Right lobe of liver (tissue), 6 donors: ENCODE measurements at regions not wholly inside any gene's neighbourhood (a gene's known extent, or its start where the extent isn't known, plus 50 kb on each side); places are given as distances from the start of the nearest gene placed in this dataset.

Source experiments
- ATAC-seq, 4 donors: fragments of 200-7000 bp; cut with Tn5 transposase; one replicate each; pipeline ENCODE4 v1.9.1; 2020; ENCODE audit warnings: mild to moderate bottlenecking in 4 of 4, moderate library complexity in 4 of 4
- DNase-seq, 3 donors: peaks; one replicate each; pipeline ENCODE4 v3.0.0-alpha.2; 2020
- H3K27ac ChIP-seq, 3 donors: fragments of 200-600 bp; one replicate each; pipeline ENCODE4 v1.8.0; 2022
- H3K27me3 ChIP-seq, 2 donors: fragments of 200-600 bp; one replicate each; pipeline ENCODE4 v1.8.0; 2022
- H3K36me3 ChIP-seq, 4 donors: fragments of 200-600 bp; sonication (generic) in 1 of 4; one replicate each; pipeline versions ENCODE4 v1.5.1 to v1.8.0; 2017 to 2022; ENCODE audit warnings: control low read depth in 1 of 4
- H3K4me1 ChIP-seq, 4 donors: fragments of 200-600 bp; sonication (generic) in 1 of 4; one replicate each; pipeline versions ENCODE4 v1.5.1 to v1.8.0; 2017 to 2022; ENCODE audit warnings: control low read depth in 1 of 4
- H3K4me3 ChIP-seq, 3 donors: fragments of 200-600 bp; one replicate each; pipeline ENCODE4 v1.8.0; 2022
- H3K9me3 ChIP-seq, 4 donors: fragments of 200-600 bp; sonication (generic) in 1 of 4; one replicate each; pipeline versions ENCODE4 v1.5.1 to v1.8.0; 2017 to 2022; ENCODE audit warnings: control low read depth in 1 of 4
- POLR2A ChIP-seq: fragments of 450-650 bp; IDR thresholded peaks from one replicate; pipeline ENCODE4 v1.6.1; 2017; ENCODE audit warnings: antibody characterized with exemption, mild to moderate bottlenecking
- WGBS: methylation state at CpG from one replicate; pipeline ENCODE4 v1.1.6; 2018; ENCODE audit warnings: low coverage, low lambda C conversion rate; ENCODE audit not compliant: insufficient coverage; ENCODE audit errors: missing lambda C conversion rate; 5-methylcytosine and 5-hydroxymethylcytosine counted together
- intact Hi-C, 2 donors: fragments of 100-400 bp; cut with DNase I; formaldehyde crosslinking; loops; one replicate each; pipeline versions ENCODE4 v1.11.2 to v1.14.1; 2022
- TF ChIP-seq, protein P1 (sequence below), 4 donors: fragments of 200-600 bp in 3 of 4; fragments of 450-650 bp in 1 of 4; IDR thresholded peaks; one replicate each; pipeline versions ENCODE4 v1.5.1 to v1.8.0; 2016 to 2022; ENCODE audit warnings: antibody characterized with exemption in 4 of 4, mild to moderate bottlenecking in 2 of 4
- donor health status: DM: no; HTN: yes; CAD: no.
- donor health status: DM: no; HTN: no; CAD: no.
- donor health status: DM: no; HTN: no; CAD: no.
- donor health status: DM: no; HTN: yes; CAD: no.
- donor health status: DM: no; HTN: yes; CAD: no.

DNA sequence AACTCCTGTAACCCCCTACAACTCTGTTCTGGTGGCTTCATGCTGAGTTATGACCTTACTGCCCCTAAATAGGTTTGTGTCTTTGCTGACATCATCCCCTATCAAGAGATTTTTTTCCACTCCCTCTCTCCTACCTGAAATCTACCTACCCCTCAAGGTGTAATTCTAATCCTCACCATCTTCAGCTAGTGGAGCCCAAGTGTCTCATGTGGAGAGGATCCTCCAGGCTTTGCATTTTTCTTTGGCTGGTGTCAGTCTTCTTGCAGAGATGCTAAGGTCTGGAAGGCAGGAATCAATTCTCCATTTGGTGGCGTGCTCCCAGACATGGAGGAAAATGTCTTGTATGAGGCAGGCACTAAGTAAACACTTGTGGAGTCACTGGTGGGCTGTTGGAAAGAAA, 74.8 kb upstream of the PRMT8 start:
- 83% methylated on average over 1 of the region's 1 CpG for whole genome bisulfite sequencing
- TF ChIP-seq, protein P1, sequence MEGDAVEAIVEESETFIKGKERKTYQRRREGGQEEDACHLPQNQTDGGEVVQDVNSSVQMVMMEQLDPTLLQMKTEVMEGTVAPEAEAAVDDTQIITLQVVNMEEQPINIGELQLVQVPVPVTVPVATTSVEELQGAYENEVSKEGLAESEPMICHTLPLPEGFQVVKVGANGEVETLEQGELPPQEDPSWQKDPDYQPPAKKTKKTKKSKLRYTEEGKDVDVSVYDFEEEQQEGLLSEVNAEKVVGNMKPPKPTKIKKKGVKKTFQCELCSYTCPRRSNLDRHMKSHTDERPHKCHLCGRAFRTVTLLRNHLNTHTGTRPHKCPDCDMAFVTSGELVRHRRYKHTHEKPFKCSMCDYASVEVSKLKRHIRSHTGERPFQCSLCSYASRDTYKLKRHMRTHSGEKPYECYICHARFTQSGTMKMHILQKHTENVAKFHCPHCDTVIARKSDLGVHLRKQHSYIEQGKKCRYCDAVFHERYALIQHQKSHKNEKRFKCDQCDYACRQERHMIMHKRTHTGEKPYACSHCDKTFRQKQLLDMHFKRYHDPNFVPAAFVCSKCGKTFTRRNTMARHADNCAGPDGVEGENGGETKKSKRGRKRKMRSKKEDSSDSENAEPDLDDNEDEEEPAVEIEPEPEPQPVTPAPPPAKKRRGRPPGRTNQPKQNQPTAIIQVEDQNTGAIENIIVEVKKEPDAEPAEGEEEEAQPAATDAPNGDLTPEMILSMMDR (IDR thresholded peaks at IDR 0.05), result no peak
- TF ChIP-seq POLR2A, result no peak

GRCh38 chr12:3416670-3417069, 74.3 kb upstream of the PRMT8 start:
- no peak overlapping the region for H3K27ac ChIP-seq
- no peak for TF ChIP-seq POLR2A
- TF ChIP-seq, protein P1 (IDR thresholded peaks at IDR 0.05), result no peak
- intact Hi-C loops, result no loop called here
- DNase-seq, result no peak
- H3K36me3 ChIP-seq, result no peaks in the 10 kb centered on the region
- H3K4me3 ChIP-seq, result no peak overlapping the region
- ATAC-seq, result no peak
- no peaks in the 10 kb centered on the region for H3K9me3 ChIP-seq
- H3K4me1 ChIP-seq, result no peaks in the 10 kb centered on the region
- WGBS, result 100% methylated on average over 1 of the region's 1 CpG
- no peaks in the 10 kb centered on the region for H3K27me3 ChIP-seq

More for the DNA sequence above, 74.8 kb upstream of the PRMT8 start:
- Histone ChIP-seq H3K36me3 (no peaks in the 10 kb centered on the region), H3K27me3 (no peaks in the 10 kb centered on the region), H3K4me1 (no peaks in the 10 kb centered on the region), H3K9me3 (no peaks in the 10 kb centered on the region), H3K27ac (no peak overlapping the region), H3K4me3 (no peak overlapping the region)
- ATAC-seq (no peak), DNase-seq (no peak)
- intact Hi-C loops, result no loop called here

DNA sequence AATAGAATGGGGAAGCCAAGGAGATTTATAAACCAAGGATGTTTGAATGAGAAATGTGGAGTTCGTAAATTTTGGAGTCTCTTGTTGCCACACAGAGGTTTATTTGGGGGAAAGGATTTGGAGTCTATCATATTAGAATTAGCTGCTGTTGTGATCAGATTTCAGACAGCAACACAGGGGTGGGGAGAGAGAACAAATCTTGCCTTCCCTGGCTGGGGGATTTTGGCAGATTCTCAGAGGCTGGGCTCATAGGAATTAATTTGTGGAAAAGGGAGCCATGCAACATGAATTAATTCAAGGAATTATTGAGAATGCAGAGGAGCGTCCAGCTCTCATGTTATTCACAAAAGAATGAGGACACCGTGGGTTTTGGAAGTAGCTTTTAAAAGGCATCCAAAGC, 73.9 kb upstream of the PRMT8 start:
- TF ChIP-seq, protein P1 (IDR thresholded peaks at IDR 0.05), result no peak
- no peak for TF ChIP-seq POLR2A

DNA sequence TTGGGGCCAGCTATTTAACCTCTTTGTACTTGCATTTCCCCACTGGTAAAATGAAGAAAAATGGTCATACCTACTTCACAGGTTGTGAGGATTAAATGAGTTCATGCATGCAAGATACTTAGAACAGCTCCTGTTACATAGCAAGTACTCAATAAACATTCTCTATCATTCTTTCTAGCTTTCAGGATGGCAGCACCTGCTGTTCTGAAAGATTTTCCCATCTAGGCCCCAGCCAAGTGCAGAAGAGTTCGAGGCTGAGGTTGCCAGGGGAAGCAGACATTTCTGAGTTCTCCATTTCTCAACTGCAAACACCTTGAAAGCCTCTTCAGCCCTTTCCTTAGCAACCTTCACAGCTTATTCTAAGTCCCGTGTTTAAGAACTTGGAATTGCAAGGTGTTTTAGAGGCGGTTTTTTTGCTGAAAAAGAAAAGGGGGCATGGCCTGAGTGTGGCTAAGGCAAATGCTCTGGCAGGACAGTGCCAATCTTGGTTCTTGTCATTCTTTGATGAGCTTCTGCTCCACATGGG, 73.0 kb upstream of the PRMT8 start:
- DNase-seq (no peak), ATAC-seq (no peak)
- H3K4me3 ChIP-seq, result no peak overlapping the region
- H3K27me3 ChIP-seq, result no peaks in the 10 kb centered on the region
- no peak overlapping the region for H3K27ac ChIP-seq
- no peak for TF ChIP-seq POLR2A
- TF ChIP-seq, protein P1 (IDR thresholded peaks at IDR 0.05), result no peak
- H3K36me3 ChIP-seq, result no peaks in the 10 kb centered on the region
- intact Hi-C loops, result no loop called here
- WGBS, result 49% methylated on average over 3 of the region's 3 CpGs
- H3K9me3 ChIP-seq, result no peaks in the 10 kb centered on the region
- no peaks in the 10 kb centered on the region for H3K4me1 ChIP-seq

More for the DNA sequence above, 73.9 kb upstream of the PRMT8 start:
- ATAC-seq (no peak), DNase-seq (no peak)
- 66% methylated on average over 3 of the region's 3 CpGs for WGBS
- H3K27me3 ChIP-seq, result no peaks in the 10 kb centered on the region
- intact Hi-C loops, result no loop called here
- no peaks in the 10 kb centered on the region for H3K9me3 ChIP-seq
- H3K36me3 ChIP-seq, result no peaks in the 10 kb centered on the region
- H3K4me3 ChIP-seq, result no peak overlapping the region
- no peaks in the 10 kb centered on the region for H3K4me1 ChIP-seq
- H3K27ac ChIP-seq, result no peak overlapping the region
